ENCODE measurements at regions not wholly inside any gene's neighbourhood (a gene's known extent, or its start where the extent isn't known, plus 50 kb on each side); places are given as distances from the start of the nearest gene placed in this dataset.

DNA sequence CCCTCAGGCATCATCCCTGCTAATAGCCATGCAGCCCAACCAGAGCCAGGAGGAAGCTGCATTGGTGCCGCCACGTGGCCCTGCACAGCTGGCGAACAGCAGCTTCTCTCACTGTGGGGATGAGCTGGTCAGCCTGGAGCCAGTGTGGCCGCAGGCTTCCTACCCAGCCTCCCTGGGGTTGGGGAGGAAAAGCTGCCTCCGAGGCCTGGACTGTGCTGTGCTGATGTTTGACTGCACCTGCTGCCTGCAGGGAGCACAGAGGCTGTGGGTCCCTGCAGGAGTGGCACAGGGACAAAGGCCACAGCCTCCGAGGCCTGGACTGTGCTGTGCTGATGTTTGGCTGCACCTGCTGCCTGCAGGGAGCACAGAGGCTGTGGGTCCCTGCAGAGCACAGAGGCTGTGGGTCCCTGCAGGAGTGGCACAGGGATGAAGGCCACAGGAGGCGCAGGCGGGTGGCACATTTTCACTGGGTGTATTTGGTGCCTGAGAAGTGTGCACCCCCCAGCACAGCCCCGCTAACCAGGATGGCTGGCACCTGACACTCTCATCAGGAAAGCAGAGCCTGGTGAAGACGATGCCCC lies 83.9 kb downstream of the DLL1 start:
- no peak for ATAC-seq (ENCODE audit: insufficient read depth, low FRiP score)
- 90 to 94% methylated on average over 10 of the region's 10 CpGs for WGBS, 2 donors

GRCh38 chr6:170206317-170206621 lies 84.6 kb downstream of the DLL1 start:
- H3K4me3 ChIP-seq: no peak overlapping the region
- no peak overlapping the region for H3K9ac ChIP-seq (ENCODE audit: insufficient read depth in 1 of 2, low read length in 2 of 2)
- peaks cover 0 to 6% (median 2%) of the 10 kb centered on the region in 5 donors for H3K4me1 ChIP-seq (ENCODE audit: control insufficient read depth in 5 of 5, insufficient read depth in 5 of 5, low read length in 5 of 5)
- 89 to 95% methylated on average over 4 of the region's 4 CpGs for WGBS, 2 donors
- H3K27me3 ChIP-seq (ENCODE audit: control insufficient read depth in 3 of 3, insufficient read depth in 3 of 3, low read length in 2 of 3): peaks cover 0 to 25% (median 0%) of the 10 kb centered on the region in 3 donors
- H3K27ac ChIP-seq (ENCODE audit: low read depth in 1 of 2, low read length in 1 of 2): no peak overlapping the region
- ATAC-seq (ENCODE audit: insufficient read depth, low FRiP score) (no peak), DNase-seq (no peak)
- TF ChIP-seq CTCF (IDR thresholded peaks at IDR 0.05; ENCODE audit: control extremely low read depth, extremely low read depth): no peak
- no peaks in the 10 kb centered on the region for H3K36me3 ChIP-seq (ENCODE audit: control insufficient read depth in 4 of 4, insufficient read depth in 4 of 4, low read length in 4 of 4)
- H3K9me3 ChIP-seq (ENCODE audit: control insufficient read depth in 4 of 4, insufficient read depth in 3 of 4, low read length in 3 of 4): peaks cover 0 to 8% (median 0%) of the 10 kb centered on the region in 4 donors

More for the DNA sequence above, 83.9 kb downstream of the DLL1 start:
- Histone ChIP-seq H3K9ac (ENCODE audit: insufficient read depth in 1 of 2, low read length in 2 of 2) (no peak overlapping the region), H3K36me3 (ENCODE audit: control insufficient read depth in 4 of 4, insufficient read depth in 4 of 4, low read length in 4 of 4) (no peaks in the 10 kb centered on the region), H3K4me1 (ENCODE audit: control insufficient read depth in 5 of 5, insufficient read depth in 5 of 5, low read length in 5 of 5) (peaks cover 0 to 6% (median 2%) of the 10 kb centered on the region in 5 donors), H3K4me3 (no peak overlapping the region), H3K27ac (ENCODE audit: low read depth in 1 of 2, low read length in 1 of 2) (no peak overlapping the region), H3K27me3 (ENCODE audit: control insufficient read depth in 3 of 3, insufficient read depth in 3 of 3, low read length in 2 of 3) (peaks cover 0 to 30% (median 0%) of the 10 kb centered on the region in 3 donors), H3K9me3 (ENCODE audit: control insufficient read depth in 4 of 4, insufficient read depth in 3 of 4, low read length in 3 of 4) (peaks cover 0 to 8% (median 0%) of the 10 kb centered on the region in 4 donors)
- no peak for TF ChIP-seq CTCF (IDR thresholded peaks at IDR 0.05; ENCODE audit: control extremely low read depth, extremely low read depth)
- DNase-seq: no peak

DNA sequence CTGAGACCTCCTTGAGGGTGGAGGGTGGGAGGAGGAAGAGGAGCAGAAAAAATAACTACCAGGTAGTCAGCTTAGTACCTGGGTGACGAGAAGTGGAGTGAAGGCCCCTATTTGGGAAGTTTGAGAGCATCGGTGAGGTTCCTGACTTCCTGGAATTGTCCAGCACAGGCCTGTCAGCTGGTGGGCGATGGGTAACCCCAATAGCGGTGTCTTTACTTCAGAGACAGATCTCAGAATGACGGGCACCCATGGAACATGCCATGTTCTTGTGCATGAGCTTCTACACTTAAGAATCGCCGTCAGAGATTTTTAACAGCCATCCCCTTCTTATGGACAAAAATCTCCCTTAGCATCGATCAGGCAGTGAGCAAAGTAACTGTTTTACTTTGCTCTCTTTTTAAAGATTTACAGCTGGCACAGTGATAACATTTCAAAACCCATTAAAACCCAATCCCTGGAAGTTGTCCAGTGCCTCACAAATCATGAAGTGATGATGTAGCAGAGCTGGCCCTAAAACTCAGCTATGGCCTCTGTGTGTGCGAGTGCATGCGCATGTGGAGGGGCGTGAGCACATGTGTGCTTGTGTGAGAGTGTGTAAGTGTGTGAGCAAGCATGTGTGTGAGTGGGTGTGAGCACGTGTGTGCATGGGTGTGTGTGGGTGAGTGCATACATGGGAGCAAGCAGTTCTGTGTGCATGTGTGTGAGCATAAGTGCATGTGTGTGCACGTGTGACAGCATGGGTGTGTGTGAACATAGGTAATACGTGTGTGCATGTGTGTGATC lies 85.2 kb downstream of the DLL1 start:
- ATAC-seq (ENCODE audit: insufficient read depth, low FRiP score): no peak
- DNase-seq: peak in 2 of 3 donors; percentile 35 to 41
- no peak overlapping the region for H3K27ac ChIP-seq (ENCODE audit: low read depth in 1 of 2, low read length in 1 of 2)
- H3K9ac ChIP-seq (ENCODE audit: insufficient read depth in 1 of 2, low read length in 2 of 2): no peak overlapping the region
- H3K4me1 ChIP-seq (ENCODE audit: control insufficient read depth in 5 of 5, insufficient read depth in 5 of 5, low read length in 5 of 5): peaks cover 0 to 6% (median 2%) of the 10 kb centered on the region in 5 donors
- no peaks in the 10 kb centered on the region for H3K36me3 ChIP-seq (ENCODE audit: control insufficient read depth in 4 of 4, insufficient read depth in 4 of 4, low read length in 4 of 4)
- no peak overlapping the region for H3K4me3 ChIP-seq
- 85 to 93% methylated on average over 14 of the region's 14 CpGs for WGBS, 2 donors
- peaks cover 0 to 23% (median 0%) of the 10 kb centered on the region in 3 donors for H3K27me3 ChIP-seq (ENCODE audit: control insufficient read depth in 3 of 3, insufficient read depth in 3 of 3, low read length in 2 of 3)
- no peak for TF ChIP-seq CTCF (IDR thresholded peaks at IDR 0.05; ENCODE audit: control extremely low read depth, extremely low read depth)
- peaks cover 0 to 8% (median 0%) of the 10 kb centered on the region in 4 donors for H3K9me3 ChIP-seq (ENCODE audit: control insufficient read depth in 4 of 4, insufficient read depth in 3 of 4, low read length in 3 of 4)

Measured in lung (tissue), 11 donors.